Smooth muscle cell (in vitro differentiated cells): ENCODE measurements at regions not wholly inside any gene's neighbourhood (a gene's known extent, or its start where the extent isn't known, plus 50 kb on each side); places are given as distances from the start of the nearest gene placed in this dataset.

Experiments used
- DNase-seq: peaks from one replicate; lab custom pipeline; 2025; ENCODE audit not compliant: unreplicated experiment; lab: John Stamatoyannopoulos, UW
- H2AFZ ChIP-seq: fragments of 200-600 bp; sonication (generic); 2 replicates; pipeline ENCODE4 v1.6.0; 2016; ENCODE audit warnings: antibody characterized with exemption, low read depth, mild to moderate bottlenecking
- H3F3A ChIP-seq: fragments of 200-600 bp; sonication (generic); 2 replicates; pipeline ENCODE4 v1.6.0; 2017; ENCODE audit warnings: antibody characterized with exemption, low read depth
- H3K27ac ChIP-seq: fragments of 200-600 bp; sonication (generic); 2 replicates; pipeline ENCODE4 v1.5.1; 2016; ENCODE audit warnings: low read depth, mild to moderate bottlenecking
- H3K27me3 ChIP-seq: fragments of 200-600 bp; sonication (generic); 2 replicates; pipeline ENCODE4 v1.6.1; 2016; ENCODE audit warnings: low read depth, mild to moderate bottlenecking
- H3K36me3 ChIP-seq: fragments of 200-600 bp; sonication (generic); 2 replicates; pipeline ENCODE4 v1.5.1; 2016; ENCODE audit warnings: low read depth
- H3K4me1 ChIP-seq: fragments of 200-600 bp; sonication (generic); 2 replicates; pipeline ENCODE4 v1.5.1; 2016; ENCODE audit warnings: low read depth
- H3K4me2 ChIP-seq: fragments of 200-600 bp; sonication (generic); 2 replicates; pipeline ENCODE4 v1.6.0; 2016; ENCODE audit warnings: mild to moderate bottlenecking
- H3K4me3 ChIP-seq: fragments of 200-600 bp; sonication (generic); 2 replicates; pipeline ENCODE4 v1.5.1; 2016; ENCODE audit warnings: mild to moderate bottlenecking
- H3K79me2 ChIP-seq: fragments of 200-600 bp; sonication (generic); 2 replicates; pipeline ENCODE4 v1.6.0; 2016; ENCODE audit warnings: low read depth, mild to moderate bottlenecking
- H3K9ac ChIP-seq: fragments of 200-600 bp; sonication (generic); 2 replicates; pipeline ENCODE4 v1.6.0; 2016; ENCODE audit warnings: low read depth
- H3K9me3 ChIP-seq: fragments of 200-600 bp; sonication (generic); replicated peaks from 2 replicates; pipeline ENCODE4 v1.5.1; 2016; ENCODE audit warnings: low read depth
- H4K20me1 ChIP-seq: fragments of 200-600 bp; sonication (generic); 2 replicates; pipeline ENCODE4 v1.6.0; 2016; ENCODE audit warnings: low read depth
- CTCF ChIP-seq: fragments of 200-600 bp; sonication (generic); IDR thresholded peaks from 2 replicates; pipeline ENCODE4 v1.5.1; 2017; ENCODE audit warnings: borderline replicate concordance, mild to moderate bottlenecking, antibody characterized with exemption; ENCODE audit not compliant: insufficient read depth, poor library complexity, severe bottlenecking
- WGBS: methylation state at CpG from one replicate; pipeline ENCODE4 v1.1.7; 2016; ENCODE audit warnings: low lambda C conversion rate; 5-methylcytosine and 5-hydroxymethylcytosine counted together

GRCh38 chr6:98560841-98561240, 273.5 kb upstream of the POU3F2 start:
- no peak for TF ChIP-seq CTCF
- H3K9me3 ChIP-seq, result no peaks in the 10 kb centered on the region
- no peaks in the 10 kb centered on the region for H3K36me3 ChIP-seq
- WGBS, result 76% methylated on average over 5 of the region's 5 CpGs
- H3F3A ChIP-seq, result no peaks in the 10 kb centered on the region
- no peak overlapping the region for H3K9ac ChIP-seq
- peaks cover 13% of the 10 kb centered on the region for H3K4me1 ChIP-seq
- DNase-seq, result no peak
- H3K79me2 ChIP-seq, result no peaks in the 10 kb centered on the region
- no peak overlapping the region for H3K4me3 ChIP-seq
- H4K20me1 ChIP-seq, result no peaks in the 10 kb centered on the region
- H3K27ac ChIP-seq, result no peak overlapping the region
- no peak overlapping the region for H2AFZ ChIP-seq
- H3K4me2 ChIP-seq, result no peak overlapping the region
- H3K27me3 ChIP-seq, result no peaks in the 10 kb centered on the region

DNA sequence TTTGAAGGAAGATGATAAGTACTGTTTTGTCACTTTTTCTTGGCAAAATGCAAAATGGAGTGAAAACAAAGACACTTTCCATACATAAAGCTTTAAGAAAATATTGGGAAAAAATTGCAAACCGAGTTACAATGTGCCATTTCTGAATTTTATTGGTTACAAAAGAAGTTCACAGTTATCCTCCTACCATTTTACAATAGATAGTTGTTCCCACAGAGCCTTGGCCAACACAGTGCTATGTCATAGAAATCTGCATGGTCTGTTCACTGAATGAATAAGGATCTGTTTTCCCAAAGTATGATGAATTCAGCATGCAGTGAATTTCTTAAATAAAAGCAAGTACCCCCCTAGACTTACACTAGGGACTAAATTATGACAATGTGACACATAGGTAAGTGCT, 268.2 kb upstream of the POU3F2 start:
- H3K4me2 ChIP-seq, result no peak overlapping the region
- H2AFZ ChIP-seq, result no peak overlapping the region
- no peak overlapping the region for H3K27ac ChIP-seq
- no peaks in the 10 kb centered on the region for H3K9me3 ChIP-seq
- H3K79me2 ChIP-seq, result no peaks in the 10 kb centered on the region
- no peaks in the 10 kb centered on the region for H3K27me3 ChIP-seq
- DNase-seq, result no peak
- H3K36me3 ChIP-seq, result no peaks in the 10 kb centered on the region
- H3K4me3 ChIP-seq, result no peak overlapping the region
- no peak overlapping the region for H3K9ac ChIP-seq
- TF ChIP-seq CTCF, result no peak
- H3K4me1 ChIP-seq, result peaks cover 6% of the 10 kb centered on the region
- no peaks in the 10 kb centered on the region for H4K20me1 ChIP-seq
- H3F3A ChIP-seq, result no peaks in the 10 kb centered on the region
- 75% methylated on average over 1 of the region's 1 CpG for WGBS

DNA sequence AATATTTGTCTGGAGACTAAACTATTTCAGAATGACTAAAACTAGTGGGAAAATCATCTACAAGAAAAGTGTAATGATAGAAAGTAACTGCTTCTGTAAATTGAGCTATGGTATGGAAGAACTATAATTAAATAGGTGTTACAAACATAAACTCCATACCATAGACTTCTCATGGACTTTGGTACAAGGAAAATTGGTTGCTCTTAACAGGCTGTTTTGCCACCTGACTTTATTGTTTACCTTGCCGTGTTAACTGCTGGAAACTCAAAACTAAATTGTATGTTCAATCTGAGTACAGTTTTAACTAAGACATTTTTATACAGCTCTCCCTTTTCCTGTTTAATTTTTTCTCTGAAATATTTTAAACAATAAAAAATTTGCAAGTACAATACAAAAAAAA, 261.8 kb upstream of the POU3F2 start:
- no peaks in the 10 kb centered on the region for H3K79me2 ChIP-seq
- 91% methylated on average over 1 of the region's 1 CpG for WGBS
- no peak for TF ChIP-seq CTCF

GRCh38 chr6:98574984-98575383, 259.4 kb upstream of the POU3F2 start:
- Histone ChIP-seq H3K27me3 (no peaks in the 10 kb centered on the region), H3F3A (no peaks in the 10 kb centered on the region), H2AFZ (peak overlapping the region; percentile 34), H3K36me3 (no peaks in the 10 kb centered on the region), H3K9me3 (no peaks in the 10 kb centered on the region), H3K4me2 (no peak overlapping the region), H3K9ac (no peak overlapping the region), H3K4me1 (peaks cover 6% of the 10 kb centered on the region), H4K20me1 (no peaks in the 10 kb centered on the region), H3K79me2 (no peaks in the 10 kb centered on the region), H3K27ac (no peak overlapping the region), H3K4me3 (no peak overlapping the region)
- TF ChIP-seq CTCF, result no peak
- 68% methylated on average over 5 of the region's 5 CpGs for WGBS
- DNase-seq, result no peak

More for the DNA sequence above, 261.8 kb upstream of the POU3F2 start:
- no peak overlapping the region for H3K27ac ChIP-seq
- H3K36me3 ChIP-seq, result no peaks in the 10 kb centered on the region
- no peak overlapping the region for H3K4me2 ChIP-seq
- H3K4me1 ChIP-seq, result peaks cover 6% of the 10 kb centered on the region
- DNase-seq, result no peak
- H3K9me3 ChIP-seq, result no peaks in the 10 kb centered on the region
- no peak overlapping the region for H3K9ac ChIP-seq
- no peaks in the 10 kb centered on the region for H4K20me1 ChIP-seq
- H3K27me3 ChIP-seq, result no peaks in the 10 kb centered on the region
- H3F3A ChIP-seq, result no peaks in the 10 kb centered on the region
- no peak overlapping the region for H2AFZ ChIP-seq
- H3K4me3 ChIP-seq, result no peak overlapping the region
